ENCODE measurements at regions not wholly inside any gene's neighbourhood (a gene's known extent, or its start where the extent isn't known, plus 50 kb on each side); places are given as distances from the start of the nearest gene placed in this dataset.

DNA sequence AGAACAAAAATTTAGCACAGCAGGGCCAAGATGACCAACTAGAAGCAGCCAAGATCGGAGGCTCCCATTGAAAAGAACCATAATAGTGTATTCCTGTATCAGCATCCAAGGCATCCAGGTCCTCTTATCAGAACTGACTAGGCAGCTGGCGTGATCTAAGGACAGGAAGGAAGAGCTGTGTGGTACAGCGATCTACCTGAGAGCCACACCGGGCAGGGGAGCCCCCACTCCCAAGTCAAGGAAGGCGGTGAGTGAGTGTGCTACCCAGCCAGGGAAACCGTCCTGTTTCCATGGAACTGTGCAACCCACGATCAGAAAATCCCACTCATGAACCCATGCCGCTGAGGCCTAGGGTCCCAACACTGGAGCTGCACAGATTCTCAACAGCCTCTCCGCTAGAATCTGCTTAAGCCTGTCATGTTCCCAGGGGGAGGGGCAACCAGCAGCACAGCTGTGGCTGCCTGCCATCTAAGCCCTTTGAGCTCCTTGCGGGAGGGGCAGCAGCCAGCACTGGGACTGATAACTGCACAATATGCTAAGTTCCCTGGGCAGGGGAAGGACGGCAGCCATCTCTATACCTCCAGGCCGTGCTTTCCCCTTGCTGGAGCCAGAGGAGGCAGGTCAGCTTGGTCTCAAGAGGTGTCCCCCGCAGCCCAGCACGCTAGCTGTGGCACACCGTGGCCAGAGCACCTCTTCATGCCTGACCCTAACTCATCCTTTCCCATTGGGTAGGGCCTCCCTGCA, 213.0 kb upstream of the SMIM30 start:
- TF ChIP-seq, protein P1, sequence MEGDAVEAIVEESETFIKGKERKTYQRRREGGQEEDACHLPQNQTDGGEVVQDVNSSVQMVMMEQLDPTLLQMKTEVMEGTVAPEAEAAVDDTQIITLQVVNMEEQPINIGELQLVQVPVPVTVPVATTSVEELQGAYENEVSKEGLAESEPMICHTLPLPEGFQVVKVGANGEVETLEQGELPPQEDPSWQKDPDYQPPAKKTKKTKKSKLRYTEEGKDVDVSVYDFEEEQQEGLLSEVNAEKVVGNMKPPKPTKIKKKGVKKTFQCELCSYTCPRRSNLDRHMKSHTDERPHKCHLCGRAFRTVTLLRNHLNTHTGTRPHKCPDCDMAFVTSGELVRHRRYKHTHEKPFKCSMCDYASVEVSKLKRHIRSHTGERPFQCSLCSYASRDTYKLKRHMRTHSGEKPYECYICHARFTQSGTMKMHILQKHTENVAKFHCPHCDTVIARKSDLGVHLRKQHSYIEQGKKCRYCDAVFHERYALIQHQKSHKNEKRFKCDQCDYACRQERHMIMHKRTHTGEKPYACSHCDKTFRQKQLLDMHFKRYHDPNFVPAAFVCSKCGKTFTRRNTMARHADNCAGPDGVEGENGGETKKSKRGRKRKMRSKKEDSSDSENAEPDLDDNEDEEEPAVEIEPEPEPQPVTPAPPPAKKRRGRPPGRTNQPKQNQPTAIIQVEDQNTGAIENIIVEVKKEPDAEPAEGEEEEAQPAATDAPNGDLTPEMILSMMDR (conservative IDR thresholded peaks at IDR 0.05; ENCODE audit: low read length) = no peak
- no peak for TF ChIP-seq EZH2phosphoT487 (IDR thresholded peaks at IDR 0.05; ENCODE audit: borderline replicate concordance, low read depth, low read length)

Data from OCI-LY7 (cell line).